OCI-M2 (cell line): ENCODE measurements at regions not wholly inside any gene's neighbourhood (a gene's known extent, or its start where the extent isn't known, plus 50 kb on each side); places are given as distances from the start of the nearest gene placed in this dataset.
"Not testable (repeated sequence)": the region's sequence is repeated elsewhere in the genome, so short reads cannot be mapped to it uniquely, and the experiment has no call there.

ENCODE experiments used
- DNase-seq: peaks from one replicate; lab custom pipeline; 2025; ENCODE audit not compliant: unreplicated experiment; lab: John Stamatoyannopoulos, UW

DNA sequence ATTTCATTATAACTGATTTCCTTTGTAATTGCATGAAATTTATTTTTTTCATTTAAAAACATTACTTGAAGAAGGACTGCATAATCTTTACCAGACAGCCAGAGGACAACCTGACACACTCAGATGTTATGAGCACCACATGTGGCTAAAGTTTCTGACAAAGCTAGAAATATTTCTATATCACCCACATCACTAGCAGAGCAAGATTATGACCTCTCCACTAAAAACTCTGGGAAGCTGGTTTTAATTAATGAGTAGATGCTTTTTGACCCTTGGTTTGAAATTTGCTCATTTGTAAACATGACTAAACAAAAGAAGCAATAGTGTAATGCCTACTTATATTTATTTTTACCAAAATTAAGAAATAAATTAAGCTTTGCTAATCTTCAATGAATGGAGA, 661.5 kb upstream of the EPHA5 start:
- no peak for DNase-seq

DNA sequence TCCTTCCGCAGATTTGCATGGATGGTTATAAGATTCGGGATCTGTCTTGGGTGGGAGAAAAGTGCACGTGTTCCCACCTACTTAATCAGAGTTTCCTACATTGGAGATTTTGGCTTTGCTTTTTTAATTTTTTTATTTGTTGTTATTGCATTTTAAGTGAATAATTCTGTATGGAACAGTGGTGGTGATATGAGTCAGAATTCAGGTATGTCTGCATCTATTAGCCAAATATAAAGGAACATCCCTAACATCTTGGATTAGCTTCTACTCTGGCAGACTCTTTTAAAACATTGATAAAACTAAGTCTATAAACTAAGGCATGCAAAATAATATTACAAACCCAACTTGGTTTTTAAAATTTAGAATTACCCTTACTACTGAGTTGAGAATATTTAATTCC, 659.8 kb upstream of the EPHA5 start:
- DNase-seq, result no peak

DNA sequence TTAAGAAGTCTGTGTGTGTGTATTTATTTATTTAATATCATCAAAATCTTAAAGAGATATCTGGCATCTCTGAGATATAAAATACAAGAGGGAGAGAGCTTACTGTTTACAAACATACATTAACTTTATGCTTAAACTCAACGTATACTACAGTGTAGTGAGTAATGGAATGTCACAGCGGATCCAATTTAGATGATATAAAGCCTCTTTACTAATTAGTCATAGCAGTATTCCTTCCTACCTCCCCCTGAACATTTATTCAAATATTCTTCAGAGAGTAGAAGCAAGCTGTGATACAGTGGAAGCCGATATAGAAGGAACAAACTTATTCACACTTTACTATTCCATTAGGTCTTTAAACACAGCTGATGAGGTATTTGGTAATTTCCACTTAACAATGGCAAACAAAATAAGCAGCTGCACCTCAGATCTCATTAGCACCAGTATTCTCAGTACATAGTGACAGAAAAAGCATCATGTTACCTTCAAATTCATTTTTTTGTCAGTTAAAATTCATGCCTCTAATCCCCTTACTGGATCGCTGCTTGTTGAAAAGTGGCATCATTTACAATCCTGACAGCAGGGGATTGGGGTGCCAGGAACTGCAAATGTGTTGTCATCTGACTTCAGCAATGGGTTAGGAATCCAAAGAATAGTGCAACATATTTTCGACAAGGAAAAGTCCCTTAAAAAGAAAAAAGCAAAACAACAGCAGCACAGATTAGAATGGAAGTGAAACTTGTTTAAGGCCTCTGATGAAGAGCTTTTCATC, 658.7 kb upstream of the EPHA5 start:
- DNase-seq, result no peak

DNA sequence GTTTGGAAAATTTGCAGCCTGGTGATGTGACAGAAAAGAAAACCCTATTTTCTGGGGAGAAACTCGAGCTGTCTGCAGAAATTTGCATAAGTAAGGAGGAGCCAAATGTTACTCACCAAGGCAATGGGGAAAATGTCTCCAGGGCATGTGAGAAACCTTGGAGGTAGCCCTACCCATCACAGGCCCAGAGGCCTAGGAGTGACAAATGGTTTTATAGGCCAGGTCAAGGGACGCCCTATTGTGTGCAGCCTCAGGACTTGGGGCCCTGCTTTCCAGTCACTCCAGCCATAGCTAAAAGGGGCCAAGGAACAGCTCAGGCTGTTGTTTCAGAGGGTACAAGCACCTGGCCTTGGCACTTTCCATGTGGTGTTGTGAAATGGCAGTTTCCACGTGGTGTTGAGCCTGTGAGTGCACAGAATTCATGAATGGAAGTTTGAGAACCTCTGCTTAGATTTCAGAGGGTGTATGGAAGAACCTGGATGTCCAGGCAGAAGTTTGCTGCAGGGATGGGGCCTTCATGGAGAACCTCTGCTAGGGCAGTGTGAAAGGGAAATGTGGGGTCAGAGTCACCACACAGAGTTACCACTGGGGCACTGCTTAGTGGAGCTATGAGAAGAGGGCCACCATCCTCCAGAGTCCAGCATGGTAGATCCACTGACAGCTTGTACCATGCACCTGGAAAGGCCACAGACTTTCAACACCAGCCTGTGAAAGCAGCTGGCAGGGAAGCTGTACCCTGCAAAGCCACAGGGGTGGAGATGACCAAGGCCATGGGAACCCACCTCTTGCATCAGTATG, 637.6 kb upstream of the EPHA5 start:
- no peak for DNase-seq

DNA sequence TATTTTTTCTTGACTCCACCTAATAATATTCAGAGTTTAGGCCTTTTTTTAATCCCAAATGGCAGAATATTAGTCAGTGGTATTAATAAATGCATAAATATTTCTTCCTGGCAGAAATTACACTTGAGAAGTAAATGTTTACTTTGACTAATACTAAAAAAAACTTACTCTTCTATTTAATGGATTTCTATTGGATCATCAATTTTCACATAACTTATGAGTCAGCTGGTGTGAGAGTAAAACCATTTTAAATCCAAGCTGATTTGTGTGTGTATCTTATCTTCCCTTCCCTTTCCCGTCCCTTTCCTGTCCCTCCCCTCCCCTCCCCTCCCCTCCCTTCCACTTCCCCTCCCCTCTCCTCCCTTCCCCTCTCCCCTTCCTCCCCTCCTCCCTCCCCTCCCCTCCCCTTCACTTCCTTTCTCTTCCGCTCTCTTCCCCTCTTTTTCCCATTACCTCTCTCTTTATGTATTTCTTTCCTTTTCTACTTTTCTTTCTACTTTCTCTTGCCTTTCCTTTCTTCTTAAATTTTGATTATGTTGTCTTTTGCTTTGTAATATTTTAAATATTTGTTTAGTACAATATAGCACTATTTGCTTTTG, 630.1 kb upstream of the EPHA5 start:
- DNase-seq, result no peak

DNA sequence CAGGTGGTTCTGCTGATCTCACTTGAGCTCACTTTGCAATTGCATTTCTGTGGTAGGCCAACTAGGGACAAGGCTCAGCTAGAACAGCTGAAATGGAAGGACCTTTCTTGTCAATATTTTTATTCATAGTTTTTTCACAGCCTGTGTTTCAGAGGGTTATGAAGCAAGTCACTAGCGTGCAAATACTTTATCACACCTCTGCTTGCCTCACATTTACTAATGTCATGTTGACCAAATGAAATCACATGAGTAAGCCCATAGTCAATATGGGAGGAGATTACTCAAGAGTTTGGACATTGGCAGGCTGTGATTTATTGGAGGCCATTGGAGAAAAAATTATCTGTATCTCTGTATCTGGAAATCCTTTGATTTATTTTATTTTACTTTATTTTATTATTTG, 628.3 kb upstream of the EPHA5 start:
- DNase-seq, result no peak

DNA sequence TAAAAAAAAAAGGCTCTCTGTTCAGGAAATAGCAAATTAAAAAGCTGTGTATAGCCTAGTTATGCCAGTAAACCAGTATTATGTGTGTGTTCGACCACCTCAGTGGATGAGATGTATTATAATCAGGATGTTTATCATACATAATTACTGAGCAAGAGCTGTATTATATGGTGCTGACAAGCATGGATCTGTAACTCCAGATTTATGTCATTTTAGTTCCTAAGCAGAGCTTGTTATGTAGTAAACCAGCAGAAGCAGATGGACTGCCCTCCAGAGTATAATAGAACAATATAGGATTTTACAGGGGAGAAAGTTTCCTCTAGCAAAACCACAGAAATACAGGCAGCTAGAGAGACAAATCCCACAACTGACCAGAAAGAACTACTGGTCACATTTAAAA, 627.4 kb upstream of the EPHA5 start:
- no peak for DNase-seq

DNA sequence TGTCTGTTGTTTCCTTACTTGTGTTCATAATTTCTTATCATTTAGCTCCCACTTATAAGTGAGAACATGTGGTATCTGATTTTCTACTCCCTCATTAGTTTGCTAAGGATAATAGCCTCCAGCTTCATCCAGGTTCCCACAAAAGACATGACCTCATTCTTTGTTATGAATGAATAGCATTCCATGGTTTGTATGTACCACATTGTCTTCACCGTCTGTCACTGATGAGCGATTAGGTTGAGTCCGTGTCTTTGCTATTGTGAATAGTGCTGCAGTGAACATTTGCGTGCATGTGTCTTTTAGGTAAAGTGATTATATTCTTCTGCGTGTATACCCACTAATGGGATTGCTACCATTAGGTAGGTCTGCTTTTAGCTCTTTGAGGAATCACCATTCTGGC, 624.3 kb upstream of the EPHA5 start:
- no peak for DNase-seq

DNA sequence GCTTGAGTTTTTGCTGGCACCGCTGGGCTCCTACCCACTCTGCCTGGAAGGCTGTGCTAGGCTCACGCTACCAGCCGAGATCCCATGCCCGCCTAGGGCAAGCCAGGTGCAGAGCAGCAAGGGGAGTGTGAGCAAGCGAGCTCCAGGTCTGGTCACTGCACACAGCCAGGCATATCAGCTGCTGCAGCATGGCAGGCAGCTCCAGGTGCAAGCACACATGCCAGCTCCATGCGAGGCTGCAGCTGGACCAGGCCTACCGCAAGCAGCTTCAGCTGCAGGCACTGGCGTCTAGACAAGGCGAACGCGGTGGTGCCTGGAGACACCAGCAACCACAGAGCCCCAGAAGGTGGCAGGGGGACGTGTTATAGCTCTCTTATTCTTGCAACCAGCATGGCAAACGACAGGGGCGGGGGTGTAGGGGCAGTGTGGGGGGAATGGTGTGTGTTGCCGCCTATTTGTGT, 614.7 kb upstream of the EPHA5 start:
- no peak for DNase-seq

DNA sequence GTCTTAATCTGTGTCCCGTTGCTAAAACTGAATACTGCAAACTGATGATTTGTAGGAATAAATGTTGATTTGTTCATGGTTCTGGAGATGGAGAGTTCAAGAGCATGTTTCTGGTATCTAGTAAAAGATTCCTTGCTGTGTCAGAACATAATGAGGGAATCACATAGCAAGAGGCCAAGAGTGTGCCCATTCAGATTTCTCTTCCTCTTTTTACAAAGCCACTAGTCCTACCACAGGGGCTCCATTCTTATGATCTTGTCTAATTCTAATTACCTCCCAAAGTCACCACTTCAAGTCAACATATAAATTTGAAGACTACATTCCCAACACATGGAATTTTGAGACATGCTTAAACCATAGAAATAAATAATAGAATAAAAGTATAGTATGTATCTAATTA, 608.8 kb upstream of the EPHA5 start:
- no peak for DNase-seq

DNA sequence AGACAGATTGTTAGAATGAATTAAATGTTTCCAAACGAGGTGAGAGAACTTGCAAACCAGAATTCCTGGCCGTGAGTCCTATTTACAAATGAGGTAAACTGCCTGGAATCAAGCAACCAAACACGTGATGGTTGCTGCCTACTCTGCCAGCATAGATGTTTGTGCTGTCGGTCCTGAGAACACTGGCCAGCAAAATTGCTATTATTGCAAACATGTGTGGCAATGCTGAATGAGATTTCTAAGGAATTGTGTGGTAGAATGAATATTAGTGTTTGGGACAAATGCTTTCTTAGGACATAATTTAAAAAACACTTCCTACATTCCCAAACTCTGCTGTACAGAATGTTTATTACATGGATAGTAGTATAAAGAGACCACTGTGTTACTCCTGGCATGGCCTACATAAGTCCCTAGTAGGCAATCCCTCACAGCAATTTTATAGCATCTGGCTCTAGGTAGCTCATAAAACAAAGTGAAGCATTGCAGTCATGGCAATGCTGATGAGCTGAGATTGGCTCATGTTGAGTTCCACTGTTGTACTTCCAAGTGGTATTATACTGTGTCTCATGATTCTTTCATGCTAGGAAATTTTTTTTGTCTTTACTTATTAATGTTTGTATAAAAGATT, 605.2 kb upstream of the EPHA5 start:
- no peak for DNase-seq

DNA sequence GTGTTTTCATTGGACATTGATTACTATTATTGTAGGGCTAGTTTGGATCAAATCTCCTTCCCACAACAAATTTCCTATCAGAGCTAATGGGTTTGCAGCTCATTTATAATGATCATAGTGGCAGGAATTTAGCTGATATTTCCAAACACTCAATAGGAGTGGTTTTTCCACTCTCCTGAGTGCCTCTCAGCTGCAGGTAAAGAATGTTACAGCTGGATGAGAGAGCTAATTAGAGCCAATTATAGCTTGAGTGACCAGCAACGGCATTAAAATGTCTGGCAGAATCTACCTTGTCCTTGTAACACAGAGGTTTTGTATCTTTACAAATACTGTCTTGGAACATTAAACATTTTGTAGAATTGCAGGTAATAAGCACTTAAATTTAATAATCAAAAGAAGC, 602.8 kb upstream of the EPHA5 start:
- DNase-seq, result no peak

DNA sequence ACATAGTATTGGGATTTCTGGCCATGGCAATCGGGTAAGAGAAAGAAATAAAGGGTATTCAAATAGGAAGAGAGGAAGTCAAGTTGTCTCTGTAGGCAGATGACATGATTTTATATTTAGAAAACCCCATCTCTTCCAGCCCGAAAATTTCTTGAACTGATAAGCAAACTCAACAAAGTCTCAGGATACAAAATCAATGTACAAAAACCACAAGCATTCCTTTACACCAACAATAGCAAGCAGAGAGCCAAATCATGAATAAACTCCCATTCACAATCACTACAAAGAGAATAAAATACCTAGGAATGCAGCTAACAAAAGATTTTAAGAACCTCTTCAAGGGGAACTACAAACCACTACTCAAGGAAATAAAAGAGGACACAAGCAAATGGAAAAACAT, 600.1 kb upstream of the EPHA5 start:
- not testable (repeated sequence) for DNase-seq

DNA sequence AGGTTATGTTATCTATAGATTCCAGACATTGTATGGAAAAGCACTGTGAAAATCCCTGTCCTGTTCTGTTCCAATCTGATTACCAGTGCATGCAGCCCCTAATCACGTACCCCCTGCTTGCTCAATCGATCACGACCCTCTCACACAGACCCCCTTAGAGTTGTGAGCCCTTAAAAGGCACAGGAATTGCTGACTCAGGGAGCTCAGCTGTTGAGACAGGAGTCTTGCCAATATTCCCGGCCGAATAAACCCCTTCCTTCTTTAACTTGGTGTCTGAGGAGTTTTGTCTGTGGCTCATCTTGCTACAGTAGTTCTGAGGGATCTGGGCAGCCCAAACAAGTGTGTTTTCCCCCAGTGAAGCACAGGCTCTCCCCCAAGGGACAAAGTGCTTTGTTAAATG, 596.3 kb upstream of the EPHA5 start:
- not testable (repeated sequence) for DNase-seq

DNA sequence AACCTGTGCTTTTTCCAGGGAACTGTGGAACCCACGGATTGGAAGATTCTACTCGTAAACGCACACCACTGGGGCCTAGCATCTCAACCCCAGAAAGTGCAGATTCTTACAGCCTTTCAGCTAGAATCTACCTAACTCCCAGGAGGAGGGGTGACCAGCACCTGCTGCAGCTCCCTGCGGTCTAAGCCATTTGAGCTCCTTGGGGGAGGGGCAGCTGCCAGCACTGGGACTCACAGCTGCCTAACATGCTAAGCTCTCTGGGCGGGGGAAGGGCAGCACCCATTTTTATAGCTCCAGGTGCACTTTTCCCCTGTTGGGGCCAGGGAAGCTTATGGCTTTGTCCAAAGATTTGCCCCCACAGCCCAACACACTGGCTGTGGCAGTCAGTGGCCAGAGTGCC, 595.7 kb upstream of the EPHA5 start:
- DNase-seq, result no peak

DNA sequence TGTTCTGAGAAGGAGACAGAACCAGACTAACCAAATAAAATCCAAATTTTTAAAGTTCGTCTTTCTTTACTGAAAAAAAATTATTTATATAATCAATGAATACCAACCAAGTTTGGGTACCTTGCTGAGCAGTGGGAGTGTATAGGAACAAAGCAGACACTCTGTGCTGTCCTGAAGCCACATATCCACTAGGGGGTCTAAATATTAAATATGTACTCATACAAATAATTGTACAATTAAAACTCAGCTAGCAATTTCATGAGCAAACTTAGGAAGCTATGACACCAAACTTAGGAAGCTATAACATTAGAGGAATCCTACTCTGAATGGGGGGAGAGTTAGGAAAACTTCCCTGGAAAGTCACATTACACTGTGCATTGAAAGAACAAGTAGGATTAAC, 582.0 kb upstream of the EPHA5 start:
- DNase-seq, result no peak

DNA sequence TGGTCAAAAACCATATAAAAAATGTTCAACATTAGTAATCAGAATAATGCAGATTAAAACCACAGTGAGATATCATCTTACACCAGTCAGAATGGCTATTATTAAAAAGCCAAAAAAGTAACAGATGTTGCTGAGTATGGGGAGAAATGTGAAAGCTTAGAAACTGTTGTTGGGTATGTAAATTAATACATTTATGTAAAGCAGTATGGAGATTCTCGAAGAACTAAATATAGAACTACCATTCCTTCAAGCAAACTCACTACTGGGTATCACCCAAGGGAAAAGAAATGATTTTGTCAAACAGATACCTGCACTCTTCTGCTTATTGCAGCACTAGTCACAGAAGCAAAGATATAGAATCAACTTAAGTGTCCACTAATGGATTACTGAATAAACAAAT, 576.4 kb upstream of the EPHA5 start:
- no peak for DNase-seq

DNA sequence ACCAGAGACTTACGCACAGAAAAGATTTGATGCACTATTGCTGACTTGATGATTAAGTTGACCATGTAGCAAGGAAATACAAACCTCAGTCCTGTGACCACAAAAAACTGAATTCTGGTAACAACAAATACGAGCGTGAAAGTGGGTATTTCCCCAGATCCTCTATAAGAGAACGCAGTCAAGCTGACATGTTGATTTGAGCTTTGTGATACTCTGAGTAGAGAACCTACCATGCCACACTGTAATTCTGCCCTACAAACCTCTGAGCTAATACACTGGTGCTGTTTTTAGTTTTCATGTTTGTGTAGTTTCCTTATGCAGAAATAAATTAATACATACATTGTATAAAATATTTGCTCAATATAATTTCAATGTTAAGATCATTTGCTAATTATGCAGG, 565.6 kb upstream of the EPHA5 start:
- no peak for DNase-seq

DNA sequence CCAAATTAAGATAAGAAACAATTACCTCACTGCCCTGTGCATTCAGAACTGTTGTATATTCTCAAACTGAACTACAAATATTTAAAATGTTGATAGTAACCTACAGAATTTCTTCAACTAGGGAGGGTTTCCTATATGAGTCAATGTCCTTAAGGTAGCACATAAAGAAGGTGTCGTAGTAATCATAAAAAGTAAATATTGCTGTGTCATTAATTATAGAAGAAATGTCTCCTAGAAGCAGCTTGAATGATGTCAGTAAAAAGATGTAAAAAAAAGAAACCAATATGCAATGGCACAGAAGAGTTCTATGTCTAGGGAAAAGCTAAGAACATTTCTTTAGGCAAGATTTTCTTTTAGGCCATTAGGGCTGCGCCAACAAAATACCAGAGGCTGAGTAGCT, 559.6 kb upstream of the EPHA5 start:
- no peak for DNase-seq

DNA sequence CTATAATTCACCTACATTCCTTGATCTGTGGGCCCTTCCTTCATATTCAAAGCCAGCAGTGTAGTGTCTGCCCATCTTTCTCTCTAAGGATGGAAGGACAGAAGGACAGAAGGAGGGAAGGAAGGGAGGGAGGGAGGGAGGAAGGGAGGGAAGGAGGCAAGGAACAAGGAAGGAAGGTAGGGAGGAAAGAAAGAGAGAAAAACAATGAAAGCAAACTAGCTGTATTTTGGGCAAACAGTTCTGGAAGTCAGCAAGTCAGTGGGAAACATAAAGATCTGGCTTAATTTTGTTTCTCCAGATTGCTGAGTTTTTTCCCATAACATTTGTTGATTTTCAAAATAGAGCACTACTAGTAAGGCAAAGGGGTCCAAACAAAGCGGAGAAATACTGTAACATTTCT, 555.2 kb upstream of the EPHA5 start:
- no peak for DNase-seq

DNA sequence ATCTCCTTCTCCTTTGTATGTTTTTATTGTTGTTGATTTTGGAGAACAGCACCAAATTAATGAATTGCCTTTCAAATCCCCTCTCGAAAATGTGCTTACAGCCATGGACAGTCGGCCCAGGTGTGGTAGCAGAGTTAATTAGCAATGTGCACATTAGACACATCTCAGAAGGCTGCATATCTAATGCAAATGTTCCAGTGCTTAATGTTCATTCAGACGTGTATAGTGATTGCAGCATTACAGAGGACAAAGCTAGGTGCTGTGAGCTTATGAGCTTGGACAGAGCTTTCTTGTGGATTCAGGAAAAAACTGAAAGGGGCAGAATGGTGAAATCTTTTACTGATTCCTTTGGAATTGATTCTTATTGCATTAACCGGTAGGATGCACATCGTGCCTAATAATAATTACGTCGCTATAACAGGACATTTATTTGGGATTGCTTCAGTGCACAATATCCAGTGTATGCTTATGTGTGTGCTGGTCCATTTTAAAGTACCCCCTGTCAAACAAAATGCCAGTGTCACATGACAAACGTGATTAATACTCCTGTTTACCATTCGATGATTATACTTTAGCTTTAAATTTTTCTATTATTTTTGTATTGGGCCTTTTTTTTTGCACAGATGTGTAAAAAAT, 552.9 kb upstream of the EPHA5 start:
- no peak for DNase-seq
